OCI-LY3 (cell line): ENCODE measurements at regions not wholly inside any gene's neighbourhood (a gene's known extent, or its start where the extent isn't known, plus 50 kb on each side); places are given as distances from the start of the nearest gene placed in this dataset.

ENCODE experiments used
- H2AFZ ChIP-seq: fragments of 200-600, 300-600 bp; shearing (Covaris generic); 2 replicates; pipeline ENCODE4 v1.6.0; 2014; ENCODE audit warnings: antibody characterized with exemption, low read depth, low read length
- H3K27ac ChIP-seq: fragments of 200-600, 300-600 bp; sonication (generic); 2 replicates; pipeline ENCODE4 v1.5.1; 2014; ENCODE audit warnings: mild to moderate bottlenecking, low read length, moderate library complexity, mixed read lengths
- H3K27me3 ChIP-seq: fragments of 200-600, 300-600 bp; sonication (generic); 2 replicates; pipeline ENCODE4 v1.6.1; 2014; ENCODE audit warnings: low read depth, low read length, mixed read lengths
- H3K36me3 ChIP-seq: fragments of 200-600, 300-600 bp; sonication (generic); replicated peaks from 2 replicates; pipeline ENCODE3; 2014; ENCODE audit warnings: low read depth, low read length, mixed read lengths
- H3K4me1 ChIP-seq: fragments of 300-600, 200-600 bp; sonication (generic); 2 replicates; pipeline ENCODE4 v1.6.1; 2014; ENCODE audit warnings: low read length, mixed read lengths
- H3K4me2 ChIP-seq: fragments of 200-600, 300-600 bp; sonication (generic); 2 replicates; pipeline ENCODE4 v1.6.1; 2014; ENCODE audit warnings: low read length, mixed read lengths
- H3K4me3 ChIP-seq: fragments of 300-600, 200-600 bp; sonication (generic); 2 replicates; pipeline ENCODE4 v1.5.1; 2014; ENCODE audit warnings: antibody characterized with exemption, mild to moderate bottlenecking, low read length, moderate library complexity
- H3K79me2 ChIP-seq: fragments of 300-600, 200-600 bp; shearing (Covaris generic); 2 replicates; pipeline ENCODE4 v1.6.1; 2014; ENCODE audit warnings: mild to moderate bottlenecking, low read length, mixed read lengths
- H3K9ac ChIP-seq: fragments of 300-600, 200-600 bp; shearing (Covaris generic); 2 replicates; pipeline ENCODE4 v1.6.0; 2014; ENCODE audit warnings: mild to moderate bottlenecking, low read length, moderate library complexity
- H3K9me3 ChIP-seq: fragments of 200-600, 300-600 bp; shearing (Covaris generic); 2 replicates; pipeline ENCODE4 v1.6.1; 2014; ENCODE audit warnings: low read length, mixed read lengths; ENCODE audit not compliant: insufficient read depth
- H4K20me1 ChIP-seq: fragments of 200-600, 300-600 bp; sonication (generic); 2 replicates; pipeline ENCODE4 v1.6.1; 2016; ENCODE audit warnings: low read length, mixed read lengths; ENCODE audit not compliant: insufficient read depth
- CTCF ChIP-seq: fragments of 200-600, 300-600 bp; sonication (generic); IDR thresholded peaks from 2 replicates; pipeline ENCODE4 v1.5.1; 2014; ENCODE audit warnings: antibody characterized with exemption, low read length, low read depth
- EZH2phosphoT487 ChIP-seq: fragments of 200-600 bp; shearing (Covaris generic); IDR thresholded peaks from 2 replicates; pipeline ENCODE4 v1.6.1; 2018; ENCODE audit warnings: antibody characterized with exemption, mixed run types, low read depth

GRCh38 chr10:111785921-111786320, 397.6 kb downstream of the GPAM start:
- H3K9me3 ChIP-seq = no peaks in the 10 kb centered on the region
- H3K4me3 ChIP-seq = no peak overlapping the region
- no peaks in the 10 kb centered on the region for H4K20me1 ChIP-seq
- no peaks in the 10 kb centered on the region for H3K27me3 ChIP-seq
- no peak for TF ChIP-seq EZH2phosphoT487
- no peak for TF ChIP-seq CTCF
- H3K79me2 ChIP-seq = no peaks in the 10 kb centered on the region
- no peaks in the 10 kb centered on the region for H3K4me1 ChIP-seq
- no peak overlapping the region for H3K27ac ChIP-seq
- H2AFZ ChIP-seq = no peak overlapping the region
- no peaks in the 10 kb centered on the region for H3K36me3 ChIP-seq
- H3K9ac ChIP-seq = no peak overlapping the region
- H3K4me2 ChIP-seq = no peak overlapping the region

- Histone ChIP-seq H3K36me3 (no peaks in the 10 kb centered on the region), H3K9me3 (no peaks in the 10 kb centered on the region), H3K27ac (no peak overlapping the region), H3K4me3 (no peak overlapping the region), H3K4me2 (no peak overlapping the region), H3K9ac (no peak overlapping the region), H3K27me3 (no peaks in the 10 kb centered on the region), H3K4me1 (no peaks in the 10 kb centered on the region), H3K79me2 (no peaks in the 10 kb centered on the region), H4K20me1 (no peaks in the 10 kb centered on the region), H2AFZ (no peak overlapping the region)
- TF ChIP-seq EZH2phosphoT487 (no peak), CTCF (no peak)
Observed at GRCh38 chr10:111789821-111790220, 393.7 kb downstream of the GPAM start.

- H3K4me1 ChIP-seq = no peaks in the 10 kb centered on the region
- no peaks in the 10 kb centered on the region for H4K20me1 ChIP-seq
- H3K9me3 ChIP-seq = no peaks in the 10 kb centered on the region
- H3K27me3 ChIP-seq = no peaks in the 10 kb centered on the region
- H2AFZ ChIP-seq = no peak overlapping the region
- H3K4me2 ChIP-seq = no peak overlapping the region
- TF ChIP-seq CTCF = no peak
- no peak for TF ChIP-seq EZH2phosphoT487
- H3K4me3 ChIP-seq = no peak overlapping the region
- no peaks in the 10 kb centered on the region for H3K36me3 ChIP-seq
- no peak overlapping the region for H3K27ac ChIP-seq
- H3K9ac ChIP-seq = no peak overlapping the region
- no peaks in the 10 kb centered on the region for H3K79me2 ChIP-seq
Observed at GRCh38 chr10:111801841-111802240, 381.7 kb downstream of the GPAM start.

GRCh38 chr10:111804781-111805180, 378.8 kb downstream of the GPAM start:
- H3K4me3 ChIP-seq = no peak overlapping the region
- H3K4me2 ChIP-seq = no peak overlapping the region
- TF ChIP-seq CTCF (no peak), EZH2phosphoT487 (no peak)
- no peaks in the 10 kb centered on the region for H3K27me3 ChIP-seq
- H3K9me3 ChIP-seq = no peaks in the 10 kb centered on the region
- H3K4me1 ChIP-seq = no peaks in the 10 kb centered on the region
- no peak overlapping the region for H3K27ac ChIP-seq
- H4K20me1 ChIP-seq = no peaks in the 10 kb centered on the region
- H3K9ac ChIP-seq = no peak overlapping the region
- H3K36me3 ChIP-seq = no peaks in the 10 kb centered on the region
- H3K79me2 ChIP-seq = no peaks in the 10 kb centered on the region
- no peak overlapping the region for H2AFZ ChIP-seq
